Heart left ventricle (tissue), 16 donors: ENCODE measurements at regions not wholly inside any gene's neighbourhood (a gene's known extent, or its start where the extent isn't known, plus 50 kb on each side); places are given as distances from the start of the nearest gene placed in this dataset.

Experiments used
- ATAC-seq, 4 donors: fragments of 200-7000 bp; cut with Tn5 transposase; one replicate each; pipeline ENCODE4 v1.9.1; 2020 to 2022; ENCODE audit warnings: moderate library complexity in 4 of 4, mild to moderate bottlenecking in 3 of 4, moderate number of reproducible peaks in 1 of 4
- DNase-seq, 5 donors: peaks; one replicate each; pipeline ENCODE4 v3.0.0-alpha.2; 2020
- H3K27ac ChIP-seq, 12 donors: fragments of 200-600 bp; sonication (generic) in 4 of 12; one replicate each; pipeline versions ENCODE4 v1.5.0 to v1.8.0; 2016 to 2022; ENCODE audit warnings: mild to moderate bottlenecking in 2 of 12
- H3K27me3 ChIP-seq, 9 donors: fragments of 200-600 bp; sonication (generic) in 2 of 9; one replicate each; pipeline versions ENCODE4 v1.5.1 to v1.8.0; 2016 to 2022; ENCODE audit warnings: mild to moderate bottlenecking in 3 of 9
- H3K36me3 ChIP-seq, 9 donors: fragments of 200-600 bp; sonication (generic) in 2 of 9; one replicate each; pipeline versions ENCODE4 v1.5.0 to v1.8.0; 2018 to 2022; ENCODE audit warnings: mild to moderate bottlenecking in 2 of 9
- H3K4me1 ChIP-seq, 12 donors: fragments of 200-600 bp; sonication (generic) in 4 of 12; one replicate each; pipeline versions ENCODE4 v1.5.0 to v1.8.0; 2016 to 2022; ENCODE audit warnings: mild to moderate bottlenecking in 3 of 12
- H3K4me3 ChIP-seq, 12 donors: fragments of 200-600 bp; sonication (generic) in 4 of 12; one replicate each; pipeline versions ENCODE4 v1.5.0 to v1.8.0; 2017 to 2022; ENCODE audit warnings: mild to moderate bottlenecking in 9 of 12, moderate library complexity in 4 of 12
- H3K9me3 ChIP-seq, 12 donors: fragments of 200-600 bp; sonication (generic) in 4 of 12; one replicate each; pipeline versions ENCODE4 v1.5.0 to v1.8.0; 2016 to 2022; ENCODE audit warnings: mild to moderate bottlenecking in 1 of 12
- CTCF ChIP-seq, 12 donors: fragments of 200-600 bp; sonication (generic) in 4 of 12; IDR thresholded peaks; one replicate each; pipeline versions ENCODE4 v1.5.0 to v1.8.0; 2018 to 2022; ENCODE audit warnings: antibody characterized with exemption in 12 of 12, mild to moderate bottlenecking in 5 of 12
- POLR2A ChIP-seq, 2 donors: fragments of 450-650 bp; IDR thresholded peaks; one replicate each; pipeline ENCODE4 v1.6.1; 2017; ENCODE audit warnings: antibody characterized with exemption in 2 of 2, mild to moderate bottlenecking in 2 of 2, moderate library complexity in 2 of 2
- WGBS, 4 donors: extraction: QIAGEN DNeasy Blood & Tissue Kit in 2 of 4; methylation state at CpG; one replicate each; pipeline versions ENCODE4 v1.1.5 to v1.1.7; 2013 to 2018; 5-methylcytosine and 5-hydroxymethylcytosine counted together
- intact Hi-C, 10 donors: fragments of 100-400 bp; cut with DNase I; formaldehyde crosslinking; loops; one replicate each; pipeline versions ENCODE4 v1.11.1 to v1.14.2; 2022
- donor health status: ischemic (EF 13 %, LVEDD 7.1; RV severe dilation, severe dysfunction).
- donor health status: healthy with polysubstance abuse.
- donor health status: DM: no; HTN: yes; CAD: no.
- donor health status: DM: no; HTN: no; CAD: no.
- donor health status: ischemic (EF 25% LVEDD 6.9; RV normal size, moderate dysfunction).
- donor health status: ischemic (EF 25% LVEDD 5.7; RV mildly dilated, moderate dysfunction).
- donor health status: healthy.
- donor health status: DM: yes; HTN: yes; CAD: no.
- donor health status: ischemic (EF 35%, LVEDD 5.7; RV mildly dilated, moderate dysfunction).
- donor health status: nonischemic (EF 11% LVEDD 7.7; RV severe dilation, severe dysfunction).
- donor health status: DM: yes; HTN: yes; CAD: no.
- donor health status: PGD.
- donor health status: ischemic (EF 29% LVEDD 5.4; RV normal size, mild dysfunction).
- donor health status: nonischemic (EF 23%, LVEDD 6.1; RV moderate dilation, normal function).

GRCh38 chr10:122768389-122768745 lies 68.7 kb upstream of the C10orf120 start:
- ATAC-seq (no peak), DNase-seq (no peak)
- Histone ChIP-seq H3K9me3 (peaks cover 0 to 3% (median 0%) of the 10 kb centered on the region in 12 donors), H3K4me1 (no peaks in the 10 kb centered on the region), H3K36me3 (no peaks in the 10 kb centered on the region), H3K27ac (no peak overlapping the region), H3K4me3 (no peak overlapping the region), H3K27me3 (peaks cover 0 to 7% (median 0%) of the 10 kb centered on the region in 9 donors)
- no peak for TF ChIP-seq POLR2A (IDR thresholded peaks at IDR 0.05)
- TF ChIP-seq CTCF (IDR thresholded peaks at IDR 0.05), result no peak
- 60 to 71% (median 67%) methylated on average over 1 of the region's 1 CpG for WGBS, 4 donors
- intact Hi-C loops, result no loop called here

- ATAC-seq (no peak), DNase-seq (no peak)
- 77 to 87% (median 86%) methylated on average over 5 to 12 of the region's 12 CpGs for WGBS, 4 donors
- no peaks in the 10 kb centered on the region for H3K4me1 ChIP-seq
- peaks cover 0 to 7% (median 2%) of the 10 kb centered on the region in 12 donors for H3K9me3 ChIP-seq
- peaks cover 0 to 7% (median 0%) of the 10 kb centered on the region in 9 donors for H3K27me3 ChIP-seq
- H3K36me3 ChIP-seq, result no peaks in the 10 kb centered on the region
- H3K4me3 ChIP-seq, result no peak overlapping the region
- no peak overlapping the region for H3K27ac ChIP-seq
- intact Hi-C loops, result no loop called here
- TF ChIP-seq POLR2A (IDR thresholded peaks at IDR 0.05), result no peak
- no peak for TF ChIP-seq CTCF (IDR thresholded peaks at IDR 0.05)
These were observed 68.2 kb upstream of the C10orf120 start for GRCh38 chr10:122767621-122768388.

DNA sequence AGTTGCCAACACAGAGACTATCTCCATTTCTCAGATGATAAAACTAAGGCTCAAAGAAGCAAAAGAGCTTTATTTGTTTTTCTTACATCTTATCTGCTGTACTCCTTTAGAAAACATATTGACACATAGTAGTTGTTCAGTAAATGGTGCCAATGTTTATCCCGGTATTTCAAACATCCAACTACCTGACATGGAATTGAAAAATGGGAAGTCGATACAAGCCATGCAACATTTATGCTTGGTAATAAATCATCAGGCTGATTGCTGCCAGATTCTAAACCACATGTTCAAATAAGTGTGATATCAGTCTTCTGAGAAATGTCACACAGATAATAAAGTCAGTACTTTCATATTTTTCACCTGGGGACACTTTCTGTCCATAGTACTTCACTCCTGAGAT lies 65.8 kb upstream of the C10orf120 start:
- DNase-seq (no peak), ATAC-seq (no peak)
- Histone ChIP-seq H3K4me3 (no peak overlapping the region), H3K27me3 (peaks cover 0 to 10% (median 3%) of the 10 kb centered on the region in 9 donors), H3K36me3 (no peaks in the 10 kb centered on the region), H3K27ac (no peak overlapping the region), H3K9me3 (peaks cover 0 to 21% (median 11%) of the 10 kb centered on the region in 12 donors), H3K4me1 (no peaks in the 10 kb centered on the region)
- no peak for TF ChIP-seq CTCF (IDR thresholded peaks at IDR 0.05)
- no peak for TF ChIP-seq POLR2A (IDR thresholded peaks at IDR 0.05)
- 78 to 82% (median 81%) methylated on average over 2 of the region's 2 CpGs for WGBS, 4 donors
- intact Hi-C loops, result no loop called here

GRCh38 chr10:122756656-122757055 lies 57.0 kb upstream of the C10orf120 start:
- H3K27me3 ChIP-seq, result peaks cover 0 to 6% (median 0%) of the 10 kb centered on the region in 9 donors
- no peak overlapping the region for H3K4me3 ChIP-seq
- no peak for DNase-seq
- no peak for ATAC-seq
- intact Hi-C loops, result no loop called here
- no peaks in the 10 kb centered on the region for H3K4me1 ChIP-seq
- 75 to 84% (median 80%) methylated on average over 3 to 9 of the region's 9 CpGs for WGBS, 4 donors
- peaks cover 0 to 28% (median 10%) of the 10 kb centered on the region in 12 donors for H3K9me3 ChIP-seq
- no peak overlapping the region for H3K27ac ChIP-seq
- no peaks in the 10 kb centered on the region for H3K36me3 ChIP-seq
- TF ChIP-seq POLR2A (IDR thresholded peaks at IDR 0.05) (no peak), CTCF (IDR thresholded peaks at IDR 0.05) (no peak)
